ENCODE measurements at regions not wholly inside any gene's neighbourhood (a gene's known extent, or its start where the extent isn't known, plus 50 kb on each side); places are given as distances from the start of the nearest gene placed in this dataset. TPM values are rescaled to one million over a fixed set of nuclear protein-coding genes. Genes with fewer than 3 reads are reported as not detected.
"Not testable (repeated sequence)": the region's sequence is repeated elsewhere in the genome, so short reads cannot be mapped to it uniquely, and the experiment has no call there.

GRCh38 chr9:40873753-40874295, 254.7 kb downstream of the FOXD4L6 start:
- H3K27ac ChIP-seq (ENCODE audit: low read depth); ATAC-seq; H3K4me3 ChIP-seq; H3K4me1 Mint-ChIP-seq; H3K4me2 ChIP-seq; H3F3A ChIP-seq (replicated peaks; ENCODE audit: low read depth); H3K4me1 ChIP-seq (ENCODE audit: insufficient read depth); H2AFZ ChIP-seq; H3K79me2 ChIP-seq (replicated peaks; ENCODE audit: insufficient read depth); H3K4me3 Mint-ChIP-seq; H4K20me1 ChIP-seq (replicated peaks; ENCODE audit: insufficient read depth); H3K27ac Mint-ChIP-seq; DNase-seq (ENCODE audit: low spot score): not testable (repeated sequence)
- Histone ChIP-seq H3K27me3 (ENCODE audit: insufficient read depth) (peaks cover 89% of the 10 kb centered on the region), H3K9me2 (ENCODE audit: insufficient read depth) (peaks cover 19% of the 10 kb centered on the region), H3K36me3 (ENCODE audit: insufficient read depth) (peaks cover 11% of the 10 kb centered on the region; the same call in 1 of the 2 replicates)
- peaks cover 95% of the 10 kb centered on the region for H3K9me3 Mint-ChIP-seq
- peaks cover 86% of the 10 kb centered on the region for H3K27me3 Mint-ChIP-seq (ENCODE audit: insufficient read depth, low read depth, poor library complexity)
- H3K36me3 Mint-ChIP-seq (ENCODE audit: low read depth) = peaks cover 50% of the 10 kb centered on the region

- not testable (repeated sequence) for H2AFZ ChIP-seq; H3K4me3 Mint-ChIP-seq; DNase-seq (ENCODE audit: low spot score); H3K4me3 ChIP-seq; H3K4me1 Mint-ChIP-seq; H3K27ac Mint-ChIP-seq; H3K4me2 ChIP-seq; H3K79me2 ChIP-seq (replicated peaks; ENCODE audit: insufficient read depth); H4K20me1 ChIP-seq (replicated peaks; ENCODE audit: insufficient read depth); H3K27ac ChIP-seq (ENCODE audit: low read depth); H3K4me1 ChIP-seq (ENCODE audit: insufficient read depth); H3F3A ChIP-seq (replicated peaks; ENCODE audit: low read depth); ATAC-seq
- Mint-ChIP-seq H3K27me3 (ENCODE audit: insufficient read depth, low read depth, poor library complexity) (peaks cover 60% of the 10 kb centered on the region), H3K9me3 (peaks cover 63% of the 10 kb centered on the region), H3K36me3 (ENCODE audit: low read depth) (peaks cover 34% of the 10 kb centered on the region; the same call in 2 of the 3 replicates)
- Histone ChIP-seq H3K36me3 (ENCODE audit: insufficient read depth) (peaks cover 17% of the 10 kb centered on the region; the same call in 1 of the 2 replicates), H3K27me3 (ENCODE audit: insufficient read depth) (peaks cover 69% of the 10 kb centered on the region), H3K9me2 (ENCODE audit: insufficient read depth) (peaks cover 19% of the 10 kb centered on the region)
Observed at GRCh38 chr9:40868437-40868836, 260.0 kb downstream of the FOXD4L6 start.

MicroRNAs in the stretch of these regions (microRNA counts, 767-probe panel; counts per million panel counts)
- microRNA hsa-miR-1299 = not detected

Small RNAs in the stretch of these regions (microRNA-seq; reads per million reads assigned to microRNA genes)
- gene MIR1299 = not detected

Small RNAs in the stretch of these regions (small RNA-seq; reads per million reads assigned to genes)
- gene AL353626.2 (ENCODE audit: low replicate concordance) (not detected), gene MIR1299 (ENCODE audit: low replicate concordance) (not detected)
